ENCODE measurements at regions not wholly inside any gene's neighbourhood (a gene's known extent, or its start where the extent isn't known, plus 50 kb on each side); places are given as distances from the start of the nearest gene placed in this dataset.

GRCh38 chr5:93890657-93891056 lies 149.3 kb upstream of the POU5F2 start:
- H3K9ac ChIP-seq (replicated peaks in 1 of 4; ENCODE audit: extremely low read depth in 1 of 4, low read depth in 3 of 4, low read length in 3 of 4): no peak overlapping the region
- H3K23ac ChIP-seq (ENCODE audit: insufficient read length): no peak overlapping the region
- H2BK120ac ChIP-seq (replicated peaks; ENCODE audit: low read depth, low read length): no peak overlapping the region
- H3K79me2 ChIP-seq (ENCODE audit: control insufficient read depth in 1 of 2, insufficient read depth in 2 of 2, low read length in 2 of 2): no peaks in the 10 kb centered on the region
- no peaks in the 10 kb centered on the region; a peak in 1 of 7 replicates for H3K4me1 ChIP-seq (replicated peaks in 1 of 4; ENCODE audit: control insufficient read depth in 3 of 4, insufficient read depth in 4 of 4, low read length in 3 of 4)
- 88% methylated on average over 4 of the region's 4 CpGs; no CpG with 5 or more reads in 1 of the 2 experiments for WGBS, 2 experiments (ENCODE audit: extremely low coverage in 1 of 2, insufficient coverage in 1 of 2, insufficient read length in 1 of 2, insufficient replicate concordance in 2 of 2, low coverage in 1 of 2, low lambda C conversion rate in 2 of 2, missing lambda C conversion rate in 1 of 2)
- H2BK20ac ChIP-seq (ENCODE audit: low read length): no peak overlapping the region
- H4K8ac ChIP-seq (ENCODE audit: extremely low read depth, insufficient read depth, low read length): no peak overlapping the region
- H3K27me3 ChIP-seq (replicated peaks in 1 of 4; ENCODE audit: control insufficient read depth in 3 of 4, extremely low read depth in 1 of 4, insufficient read depth in 3 of 4, low read length in 3 of 4): no peaks in the 10 kb centered on the region
- no peak overlapping the region for H2BK15ac ChIP-seq (ENCODE audit: low read length)
- FAIRE-seq (no peak), DNase-seq (ENCODE audit: low read depth in 1 of 2, low spot score in 2 of 2) (no peak)
- H3K27ac ChIP-seq (ENCODE audit: low read depth, low read length): no peak overlapping the region
- H3K56ac ChIP-seq (replicated peaks; ENCODE audit: insufficient read length, low read depth, low read length): no peak overlapping the region
- H3K79me1 ChIP-seq (ENCODE audit: low read depth, low read length): no peaks in the 10 kb centered on the region
- H3K14ac ChIP-seq (ENCODE audit: insufficient read length): no peak overlapping the region
- H3K36me3 ChIP-seq (ENCODE audit: control insufficient read depth in 2 of 4, insufficient read depth in 4 of 4, low read length in 3 of 4): no peaks in the 10 kb centered on the region
- no peak overlapping the region for H4K5ac ChIP-seq (ENCODE audit: insufficient read length, low read depth, low read length)
- TF ChIP-seq, protein P1, sequence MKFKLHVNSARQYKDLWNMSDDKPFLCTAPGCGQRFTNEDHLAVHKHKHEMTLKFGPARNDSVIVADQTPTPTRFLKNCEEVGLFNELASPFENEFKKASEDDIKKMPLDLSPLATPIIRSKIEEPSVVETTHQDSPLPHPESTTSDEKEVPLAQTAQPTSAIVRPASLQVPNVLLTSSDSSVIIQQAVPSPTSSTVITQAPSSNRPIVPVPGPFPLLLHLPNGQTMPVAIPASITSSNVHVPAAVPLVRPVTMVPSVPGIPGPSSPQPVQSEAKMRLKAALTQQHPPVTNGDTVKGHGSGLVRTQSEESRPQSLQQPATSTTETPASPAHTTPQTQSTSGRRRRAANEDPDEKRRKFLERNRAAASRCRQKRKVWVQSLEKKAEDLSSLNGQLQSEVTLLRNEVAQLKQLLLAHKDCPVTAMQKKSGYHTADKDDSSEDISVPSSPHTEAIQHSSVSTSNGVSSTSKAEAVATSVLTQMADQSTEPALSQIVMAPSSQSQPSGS (IDR thresholded peaks at IDR 0.05; ENCODE audit: low read length): no peak
- TF ChIP-seq JUN (IDR thresholded peaks at IDR 0.05; ENCODE audit: low read depth, low read length) (no peak), CBX5 (IDR thresholded peaks at IDR 0.05; ENCODE audit: low read depth, low read length) (no peak), CTBP2 (IDR thresholded peaks at IDR 0.05; ENCODE audit: borderline replicate concordance, insufficient read depth, insufficient read length, low read length) (no peak)
- H2AFZ ChIP-seq (ENCODE audit: low read length): no peak overlapping the region
- no peak overlapping the region for H4K91ac ChIP-seq (replicated peaks; ENCODE audit: insufficient read length, low read length)
- no peaks in the 10 kb centered on the region for H4K20me1 ChIP-seq (replicated peaks in 1 of 2; ENCODE audit: control insufficient read depth in 1 of 2, insufficient read depth in 2 of 2, low read length in 2 of 2)
- no peak overlapping the region for H3K18ac ChIP-seq (ENCODE audit: extremely low read depth, low read length)
- no peak overlapping the region for H2BK5ac ChIP-seq (ENCODE audit: low read depth, low read length)
- no peaks in the 10 kb centered on the region for H3K9me3 ChIP-seq (ENCODE audit: insufficient read depth in 2 of 2, low read depth in 1 of 2, low read length in 1 of 2)
- POLR2A ChIA-PET (ENCODE audit: partially characterized antibody): no interaction called here
- CTCF ChIA-PET (ENCODE audit: partially characterized antibody): no interaction called here
- H3K4ac ChIP-seq (replicated peaks; ENCODE audit: insufficient read length, low read depth, low read length): no peak overlapping the region
- no peak overlapping the region for H2AK5ac ChIP-seq (ENCODE audit: low read depth, low read length)
- H3K4me2 ChIP-seq (ENCODE audit: insufficient read depth in 1 of 2, low read depth in 2 of 2, low read length in 2 of 2): no peak overlapping the region
- no peak overlapping the region for H2BK12ac ChIP-seq (ENCODE audit: low read depth, low read length)
- no peak overlapping the region for H3K4me3 ChIP-seq (ENCODE audit: extremely low read depth in 1 of 4, insufficient read depth in 2 of 4, low read depth in 3 of 4, low read length in 4 of 4)
- H3K23me2 ChIP-seq (ENCODE audit: low read depth, low read length): no peaks in the 10 kb centered on the region

Data from H1 (cell line).